GM12865 (cell line): ENCODE measurements at regions not wholly inside any gene's neighbourhood (a gene's known extent, or its start where the extent isn't known, plus 50 kb on each side); places are given as distances from the start of the nearest gene placed in this dataset.

Experiments used
- DNase-seq: peaks from one replicate; pipeline ENCODE4 v3.0.0; 2010; ENCODE audit warnings: low read depth
- H3K4me3 ChIP-seq: 2 replicates; pipeline ENCODE4 v1.5.1; 2011; ENCODE audit warnings: mild to moderate bottlenecking, low read depth, low read length, control low read depth
- CTCF ChIP-seq: IDR thresholded peaks from 2 replicates; pipeline ENCODE4 v1.5.1; 2011; ENCODE audit warnings: low read length, control low read depth, low read depth, inconsistent platforms; ENCODE audit not compliant: insufficient read depth; ENCODE audit errors: missing control alignments

- TF ChIP-seq CTCF = no peak
These were observed 143.6 kb upstream of the POU2AF2 start for GRCh38 chr11:111101881-111102280.

GRCh38 chr11:111099028-111099713 is 146.4 kb upstream of the POU2AF2 start:
- no peak overlapping the region for H3K4me3 ChIP-seq
- no peak for TF ChIP-seq CTCF
- DNase-seq = no peak

More at GRCh38 chr11:111101881-111102280, 143.6 kb upstream of the POU2AF2 start:
- H3K4me3 ChIP-seq = no peak overlapping the region
- no peak for DNase-seq

GRCh38 chr11:111098091-111098490 is 147.4 kb upstream of the POU2AF2 start:
- no peak for TF ChIP-seq CTCF
- H3K4me3 ChIP-seq = no peak overlapping the region
- peak; percentile 32 for DNase-seq

- no peak overlapping the region for H3K4me3 ChIP-seq
- DNase-seq = no peak
These were observed 148.3 kb upstream of the POU2AF2 start for GRCh38 chr11:111097191-111097590.

GRCh38 chr11:111095327-111095726 is 150.2 kb upstream of the POU2AF2 start:
- DNase-seq = no peak
- no peak overlapping the region for H3K4me3 ChIP-seq
- no peak for TF ChIP-seq CTCF

More at GRCh38 chr11:111097191-111097590, 148.3 kb upstream of the POU2AF2 start:
- no peak for TF ChIP-seq CTCF

GRCh38 chr11:111093061-111093460 is 152.5 kb upstream of the POU2AF2 start:
- peak; percentile 19 for DNase-seq
- no peak overlapping the region for H3K4me3 ChIP-seq
- no peak for TF ChIP-seq CTCF
